Activated CD4-positive, alpha-beta T cell treated with anti-CD3 and anti-CD28 coated beads, Interleukin-2, Interleukin-6, amounts not matched to agents 100 ng/mL and 50 ng/mL, durations not matched to agents 16 hours and 8 hours (primary cell): ENCODE measurements at regions not wholly inside any gene's neighbourhood (a gene's known extent, or its start where the extent isn't known, plus 50 kb on each side); places are given as distances from the start of the nearest gene placed in this dataset.
"Not testable (repeated sequence)": the region's sequence is repeated elsewhere in the genome, so short reads cannot be mapped to it uniquely, and the experiment has no call there.

Source experiments
- DNase-seq: peaks from one replicate; pipeline ENCODE4 v3.0.0-alpha.2; 2020

- no peak for DNase-seq
Measured at GRCh38 chr10:29746080-29746797, 111.5 kb upstream of the SVIL start.

GRCh38 chr10:29740981-29741545 is 106.3 kb upstream of the SVIL start:
- no peak for DNase-seq

- DNase-seq = no peak
Measured at GRCh38 chr10:29738341-29738740, 103.6 kb upstream of the SVIL start.

GRCh38 chr10:29737074-29737593 is 102.4 kb upstream of the SVIL start:
- peak; percentile 3 for DNase-seq

- no peak for DNase-seq
Measured at GRCh38 chr10:29736366-29737073, 101.7 kb upstream of the SVIL start.

GRCh38 chr10:29735628-29736365 is 101.0 kb upstream of the SVIL start:
- DNase-seq = peak; percentile 88

- peak; percentile 43 for DNase-seq
Measured at GRCh38 chr10:29734962-29735627, 100.3 kb upstream of the SVIL start.

GRCh38 chr10:29734640-29734961 is 99.8 kb upstream of the SVIL start:
- DNase-seq = no peak

GRCh38 chr10:29733323-29733722 is 98.6 kb upstream of the SVIL start:
- DNase-seq = no peak

GRCh38 chr10:29732918-29733317 is 98.1 kb upstream of the SVIL start:
- DNase-seq = no peak

- DNase-seq = no peak
Measured at GRCh38 chr10:29731760-29732159, 97.0 kb upstream of the SVIL start.

- no peak for DNase-seq
Measured at GRCh38 chr10:29730969-29731368, 96.2 kb upstream of the SVIL start.

GRCh38 chr10:29730458-29730857 is 95.7 kb upstream of the SVIL start:
- DNase-seq = no peak

- DNase-seq = no peak
Measured at GRCh38 chr10:29728541-29729049, 93.8 kb upstream of the SVIL start.

- not testable (repeated sequence) for DNase-seq
Measured at GRCh38 chr10:29725927-29726326, 91.2 kb upstream of the SVIL start.

- DNase-seq = no peak
Measured at GRCh38 chr10:29725133-29725720, 90.5 kb upstream of the SVIL start.

- DNase-seq = no peak
Measured at GRCh38 chr10:29723726-29724125, 89.0 kb upstream of the SVIL start.

GRCh38 chr10:29722777-29723176 is 88.0 kb upstream of the SVIL start:
- no peak for DNase-seq

GRCh38 chr10:29720149-29720548 is 85.4 kb upstream of the SVIL start:
- DNase-seq = no peak

- DNase-seq = no peak
Measured at GRCh38 chr10:29719281-29719675, 84.5 kb upstream of the SVIL start.

- no peak for DNase-seq
Measured at GRCh38 chr10:29715296-29715695, 80.5 kb upstream of the SVIL start.
